OCI-LY3 (cell line): ENCODE measurements at regions not wholly inside any gene's neighbourhood (a gene's known extent, or its start where the extent isn't known, plus 50 kb on each side); places are given as distances from the start of the nearest gene placed in this dataset.

Source experiments
- H2AFZ ChIP-seq: fragments of 200-600, 300-600 bp; shearing (Covaris generic); 2 replicates; pipeline ENCODE4 v1.6.0; 2014; ENCODE audit warnings: antibody characterized with exemption, low read depth, low read length
- H3K27ac ChIP-seq: fragments of 200-600, 300-600 bp; sonication (generic); 2 replicates; pipeline ENCODE4 v1.5.1; 2014; ENCODE audit warnings: mild to moderate bottlenecking, low read length, moderate library complexity, mixed read lengths
- H3K27me3 ChIP-seq: fragments of 200-600, 300-600 bp; sonication (generic); 2 replicates; pipeline ENCODE4 v1.6.1; 2014; ENCODE audit warnings: low read depth, low read length, mixed read lengths
- H3K36me3 ChIP-seq: fragments of 200-600, 300-600 bp; sonication (generic); replicated peaks from 2 replicates; pipeline ENCODE3; 2014; ENCODE audit warnings: low read depth, low read length, mixed read lengths
- H3K4me1 ChIP-seq: fragments of 300-600, 200-600 bp; sonication (generic); 2 replicates; pipeline ENCODE4 v1.6.1; 2014; ENCODE audit warnings: low read length, mixed read lengths
- H3K4me2 ChIP-seq: fragments of 200-600, 300-600 bp; sonication (generic); 2 replicates; pipeline ENCODE4 v1.6.1; 2014; ENCODE audit warnings: low read length, mixed read lengths
- H3K4me3 ChIP-seq: fragments of 300-600, 200-600 bp; sonication (generic); 2 replicates; pipeline ENCODE4 v1.5.1; 2014; ENCODE audit warnings: antibody characterized with exemption, mild to moderate bottlenecking, low read length, moderate library complexity
- H3K79me2 ChIP-seq: fragments of 300-600, 200-600 bp; shearing (Covaris generic); 2 replicates; pipeline ENCODE4 v1.6.1; 2014; ENCODE audit warnings: mild to moderate bottlenecking, low read length, mixed read lengths
- H3K9ac ChIP-seq: fragments of 300-600, 200-600 bp; shearing (Covaris generic); 2 replicates; pipeline ENCODE4 v1.6.0; 2014; ENCODE audit warnings: mild to moderate bottlenecking, low read length, moderate library complexity
- H3K9me3 ChIP-seq: fragments of 200-600, 300-600 bp; shearing (Covaris generic); 2 replicates; pipeline ENCODE4 v1.6.1; 2014; ENCODE audit warnings: low read length, mixed read lengths; ENCODE audit not compliant: insufficient read depth
- H4K20me1 ChIP-seq: fragments of 200-600, 300-600 bp; sonication (generic); 2 replicates; pipeline ENCODE4 v1.6.1; 2016; ENCODE audit warnings: low read length, mixed read lengths; ENCODE audit not compliant: insufficient read depth
- EZH2phosphoT487 ChIP-seq: fragments of 200-600 bp; shearing (Covaris generic); IDR thresholded peaks from 2 replicates; pipeline ENCODE4 v1.6.1; 2018; ENCODE audit warnings: antibody characterized with exemption, mixed run types, low read depth
- TF ChIP-seq, protein P1 (sequence below): fragments of 200-600, 300-600 bp; sonication (generic); IDR thresholded peaks from 2 replicates; pipeline ENCODE4 v1.5.1; 2014; ENCODE audit warnings: antibody characterized with exemption, low read length, low read depth

DNA sequence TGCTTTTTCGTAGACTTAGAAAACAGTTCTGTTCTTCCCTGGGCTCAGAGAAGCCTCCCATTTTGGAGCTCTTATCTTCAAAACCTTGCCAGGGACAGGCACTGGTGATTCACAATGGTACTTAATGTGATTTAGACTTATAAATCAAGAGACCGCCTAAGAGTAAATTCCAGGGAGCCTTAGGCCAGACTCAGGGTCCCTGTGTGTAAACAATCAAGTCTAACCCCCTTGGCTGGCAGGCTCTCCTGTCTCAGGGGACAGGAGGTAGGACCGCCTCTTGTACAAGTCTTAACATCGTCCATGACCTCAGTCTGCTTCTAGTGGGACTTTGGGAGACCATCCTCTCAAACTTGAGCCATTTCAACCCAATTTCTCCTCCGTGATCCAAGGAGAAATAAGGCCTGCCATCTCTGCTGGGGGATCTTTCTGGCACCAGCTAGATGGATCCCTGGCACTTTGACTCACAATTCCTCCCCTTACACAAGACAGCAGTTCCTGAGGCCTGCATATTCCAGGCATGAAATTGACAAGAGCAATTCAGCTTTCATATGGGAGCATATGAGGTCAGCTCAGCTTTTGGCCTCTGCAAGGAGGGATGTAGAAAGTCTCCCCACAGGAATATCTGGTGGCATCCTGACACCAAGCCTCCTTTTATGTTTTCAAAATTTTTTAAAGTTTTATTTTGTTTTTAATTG lies 487.0 kb downstream of the TNS1 start:
- H3K4me3 ChIP-seq = no peak overlapping the region
- H3K27ac ChIP-seq = no peak overlapping the region
- H3K9ac ChIP-seq = no peak overlapping the region
- no peaks in the 10 kb centered on the region for H3K79me2 ChIP-seq
- H3K4me1 ChIP-seq = no peaks in the 10 kb centered on the region
- H3K9me3 ChIP-seq = no peaks in the 10 kb centered on the region
- no peaks in the 10 kb centered on the region for H3K36me3 ChIP-seq
- H3K4me2 ChIP-seq = no peak overlapping the region
- H2AFZ ChIP-seq = no peak overlapping the region
- H3K27me3 ChIP-seq = no peaks in the 10 kb centered on the region
- no peaks in the 10 kb centered on the region for H4K20me1 ChIP-seq
- TF ChIP-seq, protein P1, sequence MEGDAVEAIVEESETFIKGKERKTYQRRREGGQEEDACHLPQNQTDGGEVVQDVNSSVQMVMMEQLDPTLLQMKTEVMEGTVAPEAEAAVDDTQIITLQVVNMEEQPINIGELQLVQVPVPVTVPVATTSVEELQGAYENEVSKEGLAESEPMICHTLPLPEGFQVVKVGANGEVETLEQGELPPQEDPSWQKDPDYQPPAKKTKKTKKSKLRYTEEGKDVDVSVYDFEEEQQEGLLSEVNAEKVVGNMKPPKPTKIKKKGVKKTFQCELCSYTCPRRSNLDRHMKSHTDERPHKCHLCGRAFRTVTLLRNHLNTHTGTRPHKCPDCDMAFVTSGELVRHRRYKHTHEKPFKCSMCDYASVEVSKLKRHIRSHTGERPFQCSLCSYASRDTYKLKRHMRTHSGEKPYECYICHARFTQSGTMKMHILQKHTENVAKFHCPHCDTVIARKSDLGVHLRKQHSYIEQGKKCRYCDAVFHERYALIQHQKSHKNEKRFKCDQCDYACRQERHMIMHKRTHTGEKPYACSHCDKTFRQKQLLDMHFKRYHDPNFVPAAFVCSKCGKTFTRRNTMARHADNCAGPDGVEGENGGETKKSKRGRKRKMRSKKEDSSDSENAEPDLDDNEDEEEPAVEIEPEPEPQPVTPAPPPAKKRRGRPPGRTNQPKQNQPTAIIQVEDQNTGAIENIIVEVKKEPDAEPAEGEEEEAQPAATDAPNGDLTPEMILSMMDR = no peak
- TF ChIP-seq EZH2phosphoT487 = no peak

DNA sequence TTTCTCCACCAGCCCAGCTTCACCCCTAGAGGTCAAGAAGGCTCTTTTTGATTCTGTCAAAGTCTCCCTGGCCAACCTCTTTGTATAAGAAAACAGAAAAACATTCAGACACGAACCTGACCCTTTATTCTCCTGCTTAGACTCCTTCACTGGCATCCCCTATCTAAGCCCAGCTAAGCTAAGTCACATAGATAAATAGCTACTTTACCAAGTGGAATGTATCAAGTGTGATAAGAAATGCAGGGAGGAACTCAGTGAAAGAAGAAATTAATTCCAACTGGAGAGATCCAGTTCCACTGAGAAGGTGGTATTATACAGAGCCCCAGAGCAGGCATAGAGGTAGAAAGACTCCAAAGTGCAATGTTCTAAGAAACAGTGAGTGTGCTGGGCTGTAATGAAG lies 489.5 kb downstream of the TNS1 start:
- Histone ChIP-seq H3K4me2 (no peak overlapping the region), H4K20me1 (no peaks in the 10 kb centered on the region), H3K9ac (no peak overlapping the region), H3K4me1 (no peaks in the 10 kb centered on the region), H3K27me3 (no peaks in the 10 kb centered on the region), H3K27ac (no peak overlapping the region), H2AFZ (no peak overlapping the region), H3K9me3 (no peaks in the 10 kb centered on the region), H3K4me3 (no peak overlapping the region), H3K36me3 (no peaks in the 10 kb centered on the region), H3K79me2 (no peaks in the 10 kb centered on the region)
- TF ChIP-seq, protein P1 = no peak
- no peak for TF ChIP-seq EZH2phosphoT487

DNA sequence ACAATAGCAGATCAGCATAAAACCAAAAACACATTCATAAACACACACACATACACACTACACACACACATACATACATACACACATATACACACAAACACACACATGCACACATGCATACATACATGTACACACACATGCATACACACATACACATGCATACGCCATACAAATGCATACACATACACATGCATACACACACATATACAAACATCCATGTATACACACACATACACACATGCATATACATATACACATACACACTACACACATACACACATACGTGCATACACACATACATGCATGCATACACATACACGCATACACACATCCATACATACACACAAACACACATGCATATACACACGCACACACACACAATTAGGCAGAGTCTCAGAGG lies 490.1 kb downstream of the TNS1 start:
- Histone ChIP-seq H2AFZ (no peak overlapping the region), H3K4me2 (no peak overlapping the region), H3K79me2 (no peaks in the 10 kb centered on the region), H3K27ac (no peak overlapping the region), H3K27me3 (no peaks in the 10 kb centered on the region), H3K9me3 (no peaks in the 10 kb centered on the region), H3K9ac (no peak overlapping the region), H4K20me1 (no peaks in the 10 kb centered on the region), H3K36me3 (no peaks in the 10 kb centered on the region), H3K4me1 (no peaks in the 10 kb centered on the region), H3K4me3 (no peak overlapping the region)
- TF ChIP-seq, protein P1 = no peak
- TF ChIP-seq EZH2phosphoT487 = no peak

DNA sequence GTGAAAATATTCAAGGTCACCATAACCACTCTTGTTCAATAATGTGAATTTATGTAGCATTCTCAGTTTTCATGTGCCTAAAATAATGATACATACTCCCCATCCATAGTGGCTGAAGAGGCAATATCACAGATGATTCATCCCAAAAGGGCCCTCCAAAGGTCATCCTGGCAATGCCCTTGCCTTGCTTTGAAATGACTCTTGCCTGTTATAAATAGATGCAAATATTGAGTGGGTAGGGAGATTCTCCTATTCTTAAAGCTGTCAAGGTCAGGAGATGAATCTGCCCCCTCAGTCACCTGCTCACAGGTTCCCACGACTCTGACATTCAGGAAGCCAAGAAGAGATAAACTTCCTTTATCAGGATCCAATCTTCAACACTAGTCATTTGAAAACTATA lies 490.5 kb downstream of the TNS1 start:
- Histone ChIP-seq H3K27ac (no peak overlapping the region), H2AFZ (no peak overlapping the region), H3K79me2 (no peaks in the 10 kb centered on the region), H3K27me3 (no peaks in the 10 kb centered on the region), H3K9me3 (no peaks in the 10 kb centered on the region), H3K9ac (no peak overlapping the region), H3K4me1 (no peaks in the 10 kb centered on the region), H3K4me2 (no peak overlapping the region), H3K4me3 (no peak overlapping the region), H4K20me1 (no peaks in the 10 kb centered on the region), H3K36me3 (no peaks in the 10 kb centered on the region)
- TF ChIP-seq, protein P1 = no peak
- no peak for TF ChIP-seq EZH2phosphoT487
